GM18868 (cell line): ENCODE measurements at regions not wholly inside any gene's neighbourhood (a gene's known extent, or its start where the extent isn't known, plus 50 kb on each side); places are given as distances from the start of the nearest gene placed in this dataset.

ENCODE experiments used
- ATAC-seq: cut with Tn5 transposase; IDR thresholded peaks from one replicate; pipeline ENCODE4 v1.9.1; 2021; ENCODE audit warnings: mild to moderate bottlenecking, moderate library complexity; ENCODE audit not compliant: unreplicated experiment

- ATAC-seq: no peak
Measured at GRCh38 chr18:78130232-78131195, 849.1 kb upstream of the SALL3 start.

- ATAC-seq: no peak
Measured at GRCh38 chr18:78133729-78134128, 845.9 kb upstream of the SALL3 start.

DNA sequence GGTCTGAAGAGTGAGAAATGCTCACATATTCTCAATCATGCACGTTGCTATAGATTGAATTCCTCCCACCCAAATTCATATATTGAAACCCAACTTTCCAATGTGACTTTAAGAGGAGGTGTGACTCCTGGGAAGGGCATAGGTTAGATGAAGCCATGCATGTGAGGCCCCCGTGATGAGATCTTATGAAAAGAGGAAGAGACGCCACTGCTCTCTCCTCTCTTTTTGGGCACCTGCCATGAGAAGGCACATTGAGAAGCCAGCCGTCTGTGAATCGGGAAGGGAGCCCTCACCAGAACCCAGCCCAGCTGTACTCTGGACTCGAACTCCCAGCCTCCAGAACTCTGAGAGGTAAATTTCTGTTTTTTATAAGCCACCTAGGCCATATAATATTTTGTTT lies 842.6 kb upstream of the SALL3 start:
- ATAC-seq: no peak

GRCh38 chr18:78138983-78139496 lies 840.6 kb upstream of the SALL3 start:
- no peak for ATAC-seq

DNA sequence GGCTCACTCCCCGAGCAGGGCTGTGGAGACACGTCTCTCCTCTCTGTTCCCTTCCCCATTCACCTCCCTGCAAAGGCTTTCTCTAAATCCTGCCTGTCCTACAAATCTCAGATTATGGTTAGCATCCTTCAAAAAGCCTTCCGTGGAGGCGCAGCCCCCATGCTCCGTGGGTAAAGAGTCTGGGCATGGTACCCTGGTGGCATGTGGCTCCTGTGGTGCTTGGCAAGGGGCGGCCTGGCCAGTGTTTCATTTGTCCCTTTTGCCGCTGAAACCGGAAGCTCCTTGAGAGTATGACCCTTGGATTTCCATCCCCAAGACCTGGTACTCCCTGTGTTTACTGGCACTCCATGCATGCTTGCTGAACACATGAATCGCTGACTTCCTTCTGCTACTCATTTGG lies 839.3 kb upstream of the SALL3 start:
- ATAC-seq: no peak

- ATAC-seq: no peak
Measured at GRCh38 chr18:78144669-78145068, 834.9 kb upstream of the SALL3 start.

DNA sequence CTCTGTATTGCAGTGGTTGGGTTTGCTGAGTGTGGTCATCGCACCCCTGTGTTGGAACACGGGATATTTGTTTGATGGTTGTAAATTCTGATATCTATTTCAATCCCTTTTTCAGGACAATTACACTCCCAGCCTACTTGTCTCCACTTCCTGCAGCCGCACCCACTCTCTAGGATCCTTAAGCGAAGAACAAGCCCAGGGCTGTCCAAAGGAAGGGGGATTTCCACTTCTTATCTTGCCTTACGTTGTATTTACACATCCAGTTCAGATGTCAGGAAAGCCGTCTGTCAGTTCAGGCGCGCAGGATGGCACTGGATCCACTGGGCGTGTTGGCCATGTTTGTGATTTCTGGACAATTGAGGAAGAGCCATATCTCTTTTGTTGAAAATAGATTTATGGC lies 834.5 kb upstream of the SALL3 start:
- ATAC-seq: no peak

DNA sequence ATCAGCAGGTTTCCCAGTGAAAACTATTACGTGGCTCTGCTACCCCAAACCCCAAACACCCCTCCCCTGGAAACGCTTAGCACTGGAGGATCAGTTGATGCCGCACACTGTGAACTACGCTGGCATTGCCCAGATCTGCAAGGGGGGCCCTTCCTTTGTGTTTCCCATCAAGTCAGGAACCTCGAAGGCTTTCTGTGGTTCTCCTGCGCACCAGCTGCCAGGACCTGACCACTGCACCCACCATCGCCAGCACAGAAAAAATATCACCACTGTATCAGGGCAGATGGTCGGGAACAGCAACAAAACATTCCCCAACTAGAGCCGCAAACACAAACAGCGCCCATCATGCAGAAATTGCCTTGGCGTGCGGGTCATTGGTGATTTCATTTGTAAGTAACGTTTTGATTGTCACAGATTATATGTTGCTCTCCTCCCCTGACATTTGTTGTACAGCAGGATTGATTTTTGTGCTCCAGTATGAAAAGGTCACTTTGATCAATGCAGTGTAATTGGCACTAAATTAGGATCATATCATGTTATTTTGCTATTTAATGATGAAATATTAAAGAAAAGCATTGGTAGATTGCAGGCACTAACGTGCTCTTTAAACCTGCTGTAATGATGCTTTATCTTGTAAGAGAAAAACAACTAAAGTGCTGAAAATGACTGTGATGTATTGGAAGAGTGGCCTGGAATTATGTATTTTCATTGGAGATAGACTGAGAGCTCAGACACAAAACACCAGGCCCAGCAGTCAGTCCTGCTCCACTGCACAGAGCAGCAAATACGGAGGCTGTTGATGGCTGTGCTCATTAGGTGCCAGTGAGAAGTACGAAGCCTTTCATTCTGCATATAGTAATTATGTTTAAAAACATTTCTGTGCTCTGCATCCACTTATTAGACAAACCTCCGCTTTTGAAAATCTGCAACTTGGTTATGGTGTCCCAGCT lies 833.2 kb upstream of the SALL3 start:
- no peak for ATAC-seq

DNA sequence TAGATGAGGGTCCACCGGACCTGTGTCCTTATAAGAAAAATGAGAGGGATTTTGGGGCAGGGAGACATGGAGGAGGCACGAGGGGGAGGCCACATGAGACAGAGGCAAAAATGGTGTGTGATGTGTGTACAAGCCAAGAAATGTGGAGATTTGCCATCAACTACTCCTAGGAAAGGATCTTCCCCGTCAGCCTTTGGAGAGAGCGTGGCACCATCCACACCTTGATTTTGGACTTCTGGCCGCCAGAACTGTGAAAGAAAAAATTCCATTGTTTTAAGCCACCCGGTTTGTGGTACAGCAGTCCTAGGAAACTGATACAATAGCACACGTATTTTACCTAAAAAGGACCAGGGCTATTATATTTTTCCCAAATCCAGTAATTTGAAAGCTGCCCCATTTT lies 829.0 kb upstream of the SALL3 start:
- ATAC-seq: no peak

- ATAC-seq: no peak
Measured at GRCh38 chr18:78151234-78151633, 828.4 kb upstream of the SALL3 start.

DNA sequence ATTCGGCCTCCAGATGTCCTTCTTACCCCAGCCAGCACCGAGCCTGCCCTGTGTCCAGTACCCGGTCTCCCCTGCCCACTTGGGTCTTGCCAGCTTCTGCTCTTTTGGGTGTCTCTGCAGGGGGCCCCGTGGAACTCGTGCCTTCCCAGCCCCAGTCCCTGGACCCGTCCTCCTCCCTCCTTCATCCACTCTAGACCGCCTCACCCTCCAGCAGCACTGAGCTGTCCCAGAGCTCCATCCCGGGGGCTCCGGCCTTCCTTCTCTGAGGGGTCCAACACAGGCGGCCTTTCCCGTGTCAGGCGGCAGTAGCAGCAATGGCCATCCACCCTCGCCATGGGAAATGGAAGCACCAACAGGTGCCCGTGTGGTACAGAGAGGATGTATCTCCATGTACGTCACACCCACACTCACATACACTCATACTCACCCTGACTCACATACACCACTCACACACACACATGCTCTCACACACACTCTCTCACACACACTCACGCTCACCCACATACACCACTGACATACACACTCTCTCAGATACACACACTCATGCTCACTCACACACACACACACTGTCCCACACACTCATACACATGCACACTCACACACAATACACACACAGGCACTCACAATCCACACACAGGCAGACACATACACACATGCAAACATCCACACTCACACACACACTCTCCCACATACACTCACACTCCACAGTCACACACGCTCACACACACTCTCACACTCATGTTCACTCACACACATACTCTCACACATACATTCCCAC lies 827.5 kb upstream of the SALL3 start:
- no peak for ATAC-seq

- no peak for ATAC-seq
Measured at GRCh38 chr18:78153362-78153761, 826.3 kb upstream of the SALL3 start.

DNA sequence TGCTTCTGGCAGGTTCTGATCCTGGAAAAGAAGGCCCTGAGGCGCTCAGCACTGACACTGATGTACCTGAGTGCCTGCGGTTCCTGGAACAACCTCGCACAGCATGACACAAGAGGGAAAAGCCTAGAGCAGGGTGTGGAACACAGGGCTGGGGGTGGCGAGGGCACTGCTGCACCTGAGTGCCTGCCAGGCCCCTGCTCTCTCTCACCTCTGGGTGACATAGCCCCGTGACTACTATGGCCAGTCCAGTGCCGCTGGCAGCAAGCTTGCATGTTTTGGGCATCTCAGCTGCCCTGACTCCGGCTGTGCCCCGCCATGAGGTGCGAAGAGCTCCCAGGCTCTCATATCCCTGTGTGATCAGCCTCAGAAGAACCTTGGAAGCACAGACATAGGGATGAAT lies 825.2 kb upstream of the SALL3 start:
- ATAC-seq: no peak

- no peak for ATAC-seq
Measured at GRCh38 chr18:78154853-78155252, 824.8 kb upstream of the SALL3 start.

DNA sequence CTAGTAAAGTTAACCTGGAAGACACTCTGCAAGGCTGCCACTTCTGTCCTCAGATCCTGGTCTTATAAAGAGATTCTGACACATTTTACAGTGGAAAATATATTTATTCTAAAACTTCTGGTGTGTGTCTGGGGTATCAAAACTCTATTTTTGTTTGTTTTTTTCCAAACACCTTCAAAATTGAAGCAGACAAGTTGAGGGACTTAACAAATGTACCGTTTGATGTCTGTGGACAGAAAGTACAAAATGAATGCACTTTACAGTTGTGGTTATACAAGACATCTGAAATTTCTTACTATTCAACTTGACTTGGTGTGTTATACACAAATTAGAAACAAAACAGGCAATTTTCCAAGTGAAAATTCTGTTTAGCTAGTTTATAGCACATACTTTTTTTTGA lies 823.2 kb upstream of the SALL3 start:
- ATAC-seq: no peak

DNA sequence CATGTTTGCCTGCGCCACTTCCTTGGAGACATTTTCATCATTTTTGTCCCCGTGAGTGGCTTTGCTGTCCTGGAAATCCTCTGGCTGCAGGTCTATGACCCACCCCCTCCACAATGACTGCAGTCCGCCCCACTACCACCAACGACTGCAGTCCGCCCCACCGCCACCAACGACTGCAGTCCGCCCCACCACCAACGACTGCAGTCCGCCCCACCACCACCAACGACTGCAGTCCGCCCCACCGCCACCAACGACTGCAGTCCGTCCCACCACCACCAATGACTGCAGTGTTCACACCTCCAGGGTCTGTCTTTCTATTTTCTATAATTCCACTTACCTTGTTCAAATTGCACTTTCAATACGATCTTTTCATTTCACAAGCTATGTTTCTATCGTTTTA lies 820.7 kb upstream of the SALL3 start:
- no peak for ATAC-seq

DNA sequence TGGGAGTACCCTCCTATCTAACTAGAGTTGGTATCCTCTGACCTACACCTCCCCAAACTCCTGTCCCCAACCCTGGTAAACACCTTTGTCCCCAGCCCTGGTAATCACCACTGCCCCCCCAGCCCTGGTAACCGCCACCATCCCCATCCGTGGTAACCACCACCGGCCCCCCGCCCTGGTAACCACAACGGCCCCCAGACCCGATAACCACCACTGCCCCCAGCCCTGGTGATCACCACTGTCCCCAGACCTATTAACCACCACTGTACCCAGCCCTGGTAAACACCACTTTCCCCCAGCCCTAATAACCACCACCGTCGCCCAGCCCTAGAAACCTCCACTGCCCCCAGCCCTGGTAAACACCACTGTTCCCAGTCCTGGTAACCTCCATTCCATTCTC lies 820.2 kb upstream of the SALL3 start:
- ATAC-seq: no peak

GRCh38 chr18:78160961-78161656 lies 818.5 kb upstream of the SALL3 start:
- no peak for ATAC-seq

DNA sequence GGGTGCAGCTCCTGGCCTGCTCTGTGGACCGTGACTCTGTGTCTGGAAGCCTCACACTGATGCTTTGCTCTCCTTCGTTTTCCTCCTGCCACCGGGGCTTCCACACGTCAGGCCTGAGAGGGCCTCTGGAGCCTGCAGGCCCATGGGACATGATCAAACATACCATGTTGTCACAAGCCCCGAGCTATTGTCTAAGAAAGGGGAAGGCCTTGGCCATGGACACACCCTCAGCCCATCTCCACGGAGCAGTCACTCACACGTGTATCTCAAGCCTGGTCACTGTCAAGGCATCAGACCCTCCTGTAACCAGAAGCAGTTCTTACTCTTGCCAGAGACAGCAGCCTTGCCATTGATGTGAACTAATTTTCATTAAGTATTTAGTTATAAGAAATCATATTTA lies 814.1 kb upstream of the SALL3 start:
- no peak for ATAC-seq

DNA sequence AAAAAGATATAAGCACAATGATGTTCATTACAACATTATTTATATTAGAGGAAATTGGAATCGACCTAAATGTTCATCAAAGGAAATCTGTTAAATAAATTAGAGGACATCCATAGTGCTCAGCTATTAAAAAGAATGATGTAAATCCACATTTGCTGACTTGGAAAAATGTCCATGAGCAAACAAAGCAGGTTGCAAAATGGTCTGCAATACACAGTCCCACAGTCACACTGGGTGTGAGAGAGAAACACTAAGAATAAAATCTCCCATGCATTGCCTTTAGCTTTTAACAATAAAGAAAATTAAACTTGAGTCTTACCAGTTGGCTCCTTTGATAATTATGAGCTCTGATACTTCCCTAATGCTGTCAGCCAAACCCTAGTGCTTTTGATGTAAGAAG lies 811.1 kb upstream of the SALL3 start:
- no peak for ATAC-seq
